ENCODE measurements at regions not wholly inside any gene's neighbourhood (a gene's known extent, or its start where the extent isn't known, plus 50 kb on each side); places are given as distances from the start of the nearest gene placed in this dataset.
"Not testable (repeated sequence)": the region's sequence is repeated elsewhere in the genome, so short reads cannot be mapped to it uniquely, and the experiment has no call there.

DNA sequence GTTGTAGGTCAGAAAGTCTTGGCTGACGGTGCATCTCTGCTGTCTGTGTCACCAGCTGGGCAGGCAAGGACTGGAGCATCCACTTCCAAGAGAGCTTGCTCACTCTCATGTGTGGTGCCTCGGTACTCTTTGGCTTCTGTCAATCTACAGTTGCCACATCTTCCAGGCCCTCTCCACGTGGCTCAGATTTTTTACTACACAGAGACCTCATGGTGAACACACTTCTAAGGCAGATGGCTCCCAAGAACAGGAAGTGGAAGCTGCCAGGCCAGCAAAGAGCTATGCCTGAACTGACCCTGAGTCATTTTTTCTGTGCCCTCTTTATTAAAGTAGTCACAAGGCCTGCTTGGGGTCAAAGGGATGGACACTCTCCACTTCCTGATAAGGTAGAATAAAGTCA lies 351.5 kb upstream of the AUTS2 start:
- Histone ChIP-seq H4K20me1 (ENCODE audit: insufficient read depth, low read length) (no peaks in the 10 kb centered on the region), H3K27ac (ENCODE audit: low read length) (no peak overlapping the region), H3F3A (ENCODE audit: insufficient read depth, low read length) (no peaks in the 10 kb centered on the region), H3K4me2 (ENCODE audit: low read depth, low read length) (no peak overlapping the region), H3K79me2 (ENCODE audit: low read length) (no peaks in the 10 kb centered on the region), H3K9ac (ENCODE audit: low read length) (no peak overlapping the region), H2AFZ (ENCODE audit: low read length) (no peak overlapping the region), H3K36me3 (replicated peaks; ENCODE audit: insufficient read depth, low read length) (no peaks in the 10 kb centered on the region), H3K27me3 (replicated peaks; ENCODE audit: insufficient read depth, low read length) (no peaks in the 10 kb centered on the region), H3K9me3 (replicated peaks; ENCODE audit: insufficient read depth, low read length) (no peaks in the 10 kb centered on the region), H3K9me2 (replicated peaks; ENCODE audit: insufficient read depth, low read length) (no peaks in the 10 kb centered on the region), H3K4me1 (ENCODE audit: low read length) (no peaks in the 10 kb centered on the region), H3K4me3 (ENCODE audit: low read length) (no peak overlapping the region)
- no peak for DNase-seq
- TF ChIP-seq EZH2 (optimal IDR thresholded peaks at IDR 0.05; ENCODE audit: low read depth, low read length) = no peak
- TF ChIP-seq, protein P1, sequence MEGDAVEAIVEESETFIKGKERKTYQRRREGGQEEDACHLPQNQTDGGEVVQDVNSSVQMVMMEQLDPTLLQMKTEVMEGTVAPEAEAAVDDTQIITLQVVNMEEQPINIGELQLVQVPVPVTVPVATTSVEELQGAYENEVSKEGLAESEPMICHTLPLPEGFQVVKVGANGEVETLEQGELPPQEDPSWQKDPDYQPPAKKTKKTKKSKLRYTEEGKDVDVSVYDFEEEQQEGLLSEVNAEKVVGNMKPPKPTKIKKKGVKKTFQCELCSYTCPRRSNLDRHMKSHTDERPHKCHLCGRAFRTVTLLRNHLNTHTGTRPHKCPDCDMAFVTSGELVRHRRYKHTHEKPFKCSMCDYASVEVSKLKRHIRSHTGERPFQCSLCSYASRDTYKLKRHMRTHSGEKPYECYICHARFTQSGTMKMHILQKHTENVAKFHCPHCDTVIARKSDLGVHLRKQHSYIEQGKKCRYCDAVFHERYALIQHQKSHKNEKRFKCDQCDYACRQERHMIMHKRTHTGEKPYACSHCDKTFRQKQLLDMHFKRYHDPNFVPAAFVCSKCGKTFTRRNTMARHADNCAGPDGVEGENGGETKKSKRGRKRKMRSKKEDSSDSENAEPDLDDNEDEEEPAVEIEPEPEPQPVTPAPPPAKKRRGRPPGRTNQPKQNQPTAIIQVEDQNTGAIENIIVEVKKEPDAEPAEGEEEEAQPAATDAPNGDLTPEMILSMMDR (IDR thresholded peaks at IDR 0.05; ENCODE audit: low read length) = no peak
- TF ChIP-seq EZH2phosphoT487 (IDR thresholded peaks at IDR 0.05; ENCODE audit: low read length) = no peak

DNA sequence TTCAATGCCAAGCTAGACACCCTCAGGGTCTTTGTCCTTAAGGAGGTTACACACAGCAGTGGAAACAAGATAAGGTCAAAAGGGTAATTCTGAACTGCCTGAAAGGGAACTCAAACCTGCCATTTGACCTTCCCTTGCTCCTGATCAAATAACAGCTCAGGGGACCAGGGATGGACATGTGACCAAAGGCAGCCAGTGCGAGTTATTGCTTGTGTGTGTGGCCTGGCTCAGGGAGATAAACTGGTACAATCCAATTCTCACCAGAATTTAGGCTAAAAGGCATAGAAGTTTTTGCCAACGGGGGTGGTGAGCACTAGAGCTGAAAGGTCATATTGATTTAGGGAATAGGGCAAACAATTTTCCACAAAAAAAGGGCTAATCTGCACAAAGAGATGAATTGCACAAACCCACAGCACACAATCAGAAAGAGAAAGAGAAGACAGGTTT lies 349.9 kb upstream of the AUTS2 start:
- not testable (repeated sequence) for H3K79me2 ChIP-seq (ENCODE audit: low read length); H3K9me3 ChIP-seq (replicated peaks; ENCODE audit: insufficient read depth, low read length); H3K27ac ChIP-seq (ENCODE audit: low read length); H4K20me1 ChIP-seq (ENCODE audit: insufficient read depth, low read length); DNase-seq; H3F3A ChIP-seq (ENCODE audit: insufficient read depth, low read length); H3K36me3 ChIP-seq (replicated peaks; ENCODE audit: insufficient read depth, low read length); H3K4me2 ChIP-seq (ENCODE audit: low read depth, low read length); H3K4me3 ChIP-seq (ENCODE audit: low read length); H2AFZ ChIP-seq (ENCODE audit: low read length); H3K9me2 ChIP-seq (replicated peaks; ENCODE audit: insufficient read depth, low read length); H3K4me1 ChIP-seq (ENCODE audit: low read length); H3K9ac ChIP-seq (ENCODE audit: low read length); H3K27me3 ChIP-seq (replicated peaks; ENCODE audit: insufficient read depth, low read length)

DNA sequence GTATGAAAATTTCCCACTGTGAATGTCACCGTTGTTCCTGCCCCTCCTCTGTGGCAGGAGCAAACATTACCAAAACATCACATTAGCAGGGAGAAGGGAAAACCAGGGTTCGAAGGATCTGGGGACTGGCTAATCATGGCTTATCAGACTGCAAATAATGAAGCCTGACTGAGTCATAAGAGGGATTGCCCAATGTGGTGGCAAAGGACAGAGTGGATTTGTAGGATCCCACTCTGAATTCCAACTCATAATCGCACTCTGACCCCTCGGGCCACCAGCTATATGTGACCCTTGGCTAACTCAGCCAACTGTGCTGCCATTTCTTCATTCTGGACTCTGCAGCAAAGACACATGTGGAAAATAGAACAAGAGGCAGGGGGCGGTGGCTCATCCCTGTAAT lies 347.3 kb upstream of the AUTS2 start:
- TF ChIP-seq, protein P1 (IDR thresholded peaks at IDR 0.05; ENCODE audit: low read length) = no peak
- TF ChIP-seq EZH2phosphoT487 (IDR thresholded peaks at IDR 0.05; ENCODE audit: low read length) = no peak
- Histone ChIP-seq H3F3A (ENCODE audit: insufficient read depth, low read length) (no peaks in the 10 kb centered on the region), H3K9ac (ENCODE audit: low read length) (no peak overlapping the region), H3K79me2 (ENCODE audit: low read length) (no peaks in the 10 kb centered on the region), H4K20me1 (ENCODE audit: insufficient read depth, low read length) (no peaks in the 10 kb centered on the region), H3K27ac (ENCODE audit: low read length) (no peak overlapping the region), H3K27me3 (replicated peaks; ENCODE audit: insufficient read depth, low read length) (no peaks in the 10 kb centered on the region), H3K4me3 (ENCODE audit: low read length) (no peak overlapping the region), H3K36me3 (replicated peaks; ENCODE audit: insufficient read depth, low read length) (no peaks in the 10 kb centered on the region), H2AFZ (ENCODE audit: low read length) (no peak overlapping the region), H3K9me2 (replicated peaks; ENCODE audit: insufficient read depth, low read length) (no peaks in the 10 kb centered on the region), H3K4me2 (ENCODE audit: low read depth, low read length) (no peak overlapping the region), H3K4me1 (ENCODE audit: low read length) (no peaks in the 10 kb centered on the region), H3K9me3 (replicated peaks; ENCODE audit: insufficient read depth, low read length) (no peaks in the 10 kb centered on the region)
- DNase-seq = no peak

DNA sequence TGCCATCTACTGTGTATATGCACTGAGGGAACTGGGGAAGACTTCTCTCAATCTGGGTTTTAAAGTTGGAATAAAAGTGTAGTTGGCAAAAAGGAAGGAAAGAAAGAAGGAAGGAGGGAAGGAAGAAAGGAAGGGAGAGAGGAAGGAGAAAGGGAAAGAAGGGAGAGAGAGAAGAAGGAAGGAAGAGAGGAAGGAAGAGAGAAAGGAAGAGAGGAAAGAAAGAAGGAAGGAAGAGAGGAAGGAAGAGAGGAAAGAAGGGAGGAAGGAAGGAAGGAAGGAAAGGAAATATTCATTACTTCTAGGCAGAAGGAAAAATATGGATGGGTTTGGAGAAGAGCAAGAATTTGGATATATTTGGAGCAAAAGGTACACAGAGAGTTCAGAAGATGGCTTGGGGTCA lies 343.6 kb upstream of the AUTS2 start:
- Histone ChIP-seq H3K36me3 (replicated peaks; ENCODE audit: insufficient read depth, low read length) (no peaks in the 10 kb centered on the region), H3K79me2 (ENCODE audit: low read length) (no peaks in the 10 kb centered on the region), H3K27me3 (replicated peaks; ENCODE audit: insufficient read depth, low read length) (no peaks in the 10 kb centered on the region), H3K4me2 (ENCODE audit: low read depth, low read length) (no peak overlapping the region), H3F3A (ENCODE audit: insufficient read depth, low read length) (no peaks in the 10 kb centered on the region), H3K9me2 (replicated peaks; ENCODE audit: insufficient read depth, low read length) (no peaks in the 10 kb centered on the region), H3K4me3 (ENCODE audit: low read length) (no peak overlapping the region), H2AFZ (ENCODE audit: low read length) (no peak overlapping the region), H4K20me1 (ENCODE audit: insufficient read depth, low read length) (no peaks in the 10 kb centered on the region), H3K9me3 (replicated peaks; ENCODE audit: insufficient read depth, low read length) (no peaks in the 10 kb centered on the region), H3K9ac (ENCODE audit: low read length) (no peak overlapping the region), H3K4me1 (ENCODE audit: low read length) (no peaks in the 10 kb centered on the region), H3K27ac (ENCODE audit: low read length) (no peak overlapping the region)
- TF ChIP-seq, protein P1 (IDR thresholded peaks at IDR 0.05; ENCODE audit: low read length) = no peak
- TF ChIP-seq EZH2 (optimal IDR thresholded peaks at IDR 0.05; ENCODE audit: low read depth, low read length) = no peak
- TF ChIP-seq EZH2phosphoT487 (IDR thresholded peaks at IDR 0.05; ENCODE audit: low read length) = no peak
- no peak for DNase-seq
